ENCODE measurements at regions not wholly inside any gene's neighbourhood (a gene's known extent, or its start where the extent isn't known, plus 50 kb on each side); places are given as distances from the start of the nearest gene placed in this dataset.

DNA sequence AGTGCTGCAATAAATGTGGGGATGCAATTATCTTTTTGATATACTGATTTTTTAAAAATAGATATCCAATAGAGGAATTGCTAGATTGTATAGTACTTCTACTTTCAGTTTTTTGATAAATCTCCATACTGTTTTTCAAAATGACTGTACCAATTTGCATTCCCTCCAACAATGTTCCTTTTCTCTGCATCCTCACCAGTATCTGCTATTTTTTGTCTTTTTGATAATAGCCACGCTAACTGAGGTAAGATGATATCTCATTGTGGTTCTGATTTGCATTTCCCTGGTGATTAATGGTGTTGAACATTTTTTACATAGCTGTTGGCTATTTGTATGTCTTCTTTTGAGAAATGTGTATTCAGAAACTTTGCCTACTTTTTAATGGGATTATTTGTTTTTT, 217.7 kb upstream of the MTPN start:
- no peak for DNase-seq (ENCODE audit: low read depth, low spot score)
- no peak overlapping the region for H3K27ac ChIP-seq

DNA sequence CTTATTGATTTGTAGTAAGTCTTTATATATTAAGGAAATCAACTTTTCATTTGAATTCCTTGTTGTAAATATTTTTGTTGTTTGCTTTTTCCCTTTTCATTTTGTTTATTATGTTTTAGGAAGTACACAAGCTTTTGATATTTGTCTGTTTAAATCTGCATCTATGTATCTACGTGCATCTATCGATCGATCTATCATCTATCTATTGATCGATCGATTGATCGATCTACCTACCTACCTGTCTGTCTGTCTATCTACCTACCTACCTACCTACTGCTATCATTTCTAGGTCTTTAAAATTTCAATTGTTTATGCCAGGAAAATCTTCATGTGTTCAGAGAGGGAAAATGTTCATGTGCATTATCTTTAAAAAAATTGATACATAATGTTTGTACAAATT, 216.8 kb upstream of the MTPN start:
- no peak for DNase-seq (ENCODE audit: low read depth, low spot score)
- no peak overlapping the region for H3K27ac ChIP-seq

DNA sequence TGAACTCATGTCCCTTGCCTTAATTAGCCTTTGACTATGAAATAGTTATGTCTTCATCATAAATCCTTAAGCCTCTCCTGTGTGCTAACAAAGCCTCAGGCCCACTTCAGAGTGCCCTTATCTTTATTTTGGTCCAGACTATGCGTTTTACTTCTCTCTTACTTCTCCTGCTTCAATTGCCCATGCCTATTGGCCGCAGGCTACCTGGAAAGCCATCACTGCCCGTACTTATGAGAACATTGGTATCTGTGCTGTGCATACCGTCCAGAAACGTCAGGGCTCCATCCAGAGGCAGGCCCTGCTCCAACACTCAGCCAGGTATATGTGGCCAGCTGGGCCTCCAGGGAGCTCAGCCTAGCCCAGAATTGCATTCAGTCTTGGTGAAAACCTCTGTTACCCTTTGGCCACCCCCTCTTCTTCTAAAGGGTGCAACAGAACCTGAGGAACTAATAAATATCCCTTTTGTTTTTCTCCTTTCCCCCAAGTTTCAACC, 212.4 kb upstream of the MTPN start:
- no peak for DNase-seq (ENCODE audit: low read depth, low spot score)
- no peak overlapping the region for H3K27ac ChIP-seq

DNA sequence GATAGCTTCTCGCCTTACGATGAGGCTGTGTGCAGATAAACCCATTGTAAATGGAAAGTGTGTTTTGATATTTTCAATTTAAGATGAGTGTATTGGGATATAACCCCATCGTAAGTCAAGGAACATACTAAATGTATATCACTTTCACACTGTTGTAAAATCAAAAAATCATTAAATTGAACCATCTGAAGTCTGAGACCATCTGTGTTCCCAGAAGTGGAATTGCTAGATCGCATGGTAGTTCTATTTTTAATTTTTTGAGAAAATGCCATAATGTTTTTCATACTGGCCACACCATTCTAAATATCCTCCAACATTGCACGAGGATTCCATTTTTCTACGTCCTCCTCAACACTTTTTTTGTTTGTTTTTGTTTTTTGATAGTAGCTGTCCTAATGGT, 209.1 kb upstream of the MTPN start:
- no peak for DNase-seq (ENCODE audit: low read depth, low spot score)
- no peak overlapping the region for H3K27ac ChIP-seq

DNA sequence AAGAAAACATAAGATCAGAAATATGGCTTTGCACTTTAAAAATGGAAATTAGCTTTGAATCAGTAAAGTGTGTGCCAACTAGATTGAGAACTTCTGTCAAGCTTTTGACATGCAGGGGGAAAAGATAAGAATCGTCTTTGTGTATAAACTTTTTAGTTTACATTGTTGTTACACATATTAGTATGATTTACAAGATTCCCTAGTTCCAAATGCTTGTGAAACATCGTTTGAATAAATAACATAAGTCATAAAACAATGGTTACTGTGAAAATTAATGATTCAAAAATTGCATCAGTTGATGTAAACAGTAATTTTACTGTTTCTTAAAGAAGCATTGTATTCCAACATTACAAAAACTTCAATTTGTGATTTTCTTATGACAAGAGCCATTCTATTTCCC, 207.6 kb upstream of the MTPN start:
- DNase-seq (ENCODE audit: low read depth, low spot score): no peak
- H3K27ac ChIP-seq: no peak overlapping the region

DNA sequence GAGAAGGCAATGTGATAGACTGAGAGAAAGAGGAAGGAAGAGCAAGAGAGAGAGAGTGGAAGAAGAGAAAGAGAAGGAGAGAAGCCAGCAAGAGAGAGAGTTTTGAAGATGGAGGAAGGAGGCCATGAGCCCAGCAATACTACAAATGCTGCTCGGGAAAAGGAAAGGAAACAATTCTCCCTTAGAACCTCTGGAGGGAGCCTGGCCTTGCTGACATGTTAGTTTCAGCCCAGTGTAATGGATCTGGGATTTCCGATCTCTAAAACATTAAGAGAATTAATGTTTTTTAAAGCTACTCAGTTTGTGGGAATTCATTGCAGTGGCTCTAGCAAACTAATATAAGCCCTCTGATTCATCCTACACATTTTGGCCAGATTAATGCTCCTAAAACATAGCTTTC, 206.8 kb upstream of the MTPN start:
- no peak for DNase-seq (ENCODE audit: low read depth, low spot score)
- H3K27ac ChIP-seq: no peak overlapping the region

DNA sequence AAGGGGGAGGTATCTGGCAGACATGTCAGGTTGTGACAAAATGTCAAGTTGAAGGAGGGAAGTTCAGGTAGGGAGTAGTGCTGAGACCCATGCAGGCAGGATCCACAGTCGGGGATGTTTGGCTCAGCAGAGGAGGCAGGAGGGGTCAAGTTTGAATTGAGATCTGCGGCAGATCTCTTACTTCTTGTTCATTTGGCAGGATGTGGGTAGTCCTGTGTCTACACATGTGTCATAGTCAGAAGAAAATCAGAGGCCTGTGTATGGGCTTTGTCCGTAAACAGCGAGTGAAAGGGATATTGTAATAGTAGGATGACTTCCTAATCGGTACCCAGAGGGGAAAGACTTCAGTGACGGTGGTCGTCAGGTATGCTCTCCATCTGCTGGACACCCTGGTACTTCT, 203.8 kb upstream of the MTPN start:
- no peak for DNase-seq (ENCODE audit: low read depth, low spot score)
- no peak overlapping the region for H3K27ac ChIP-seq

DNA sequence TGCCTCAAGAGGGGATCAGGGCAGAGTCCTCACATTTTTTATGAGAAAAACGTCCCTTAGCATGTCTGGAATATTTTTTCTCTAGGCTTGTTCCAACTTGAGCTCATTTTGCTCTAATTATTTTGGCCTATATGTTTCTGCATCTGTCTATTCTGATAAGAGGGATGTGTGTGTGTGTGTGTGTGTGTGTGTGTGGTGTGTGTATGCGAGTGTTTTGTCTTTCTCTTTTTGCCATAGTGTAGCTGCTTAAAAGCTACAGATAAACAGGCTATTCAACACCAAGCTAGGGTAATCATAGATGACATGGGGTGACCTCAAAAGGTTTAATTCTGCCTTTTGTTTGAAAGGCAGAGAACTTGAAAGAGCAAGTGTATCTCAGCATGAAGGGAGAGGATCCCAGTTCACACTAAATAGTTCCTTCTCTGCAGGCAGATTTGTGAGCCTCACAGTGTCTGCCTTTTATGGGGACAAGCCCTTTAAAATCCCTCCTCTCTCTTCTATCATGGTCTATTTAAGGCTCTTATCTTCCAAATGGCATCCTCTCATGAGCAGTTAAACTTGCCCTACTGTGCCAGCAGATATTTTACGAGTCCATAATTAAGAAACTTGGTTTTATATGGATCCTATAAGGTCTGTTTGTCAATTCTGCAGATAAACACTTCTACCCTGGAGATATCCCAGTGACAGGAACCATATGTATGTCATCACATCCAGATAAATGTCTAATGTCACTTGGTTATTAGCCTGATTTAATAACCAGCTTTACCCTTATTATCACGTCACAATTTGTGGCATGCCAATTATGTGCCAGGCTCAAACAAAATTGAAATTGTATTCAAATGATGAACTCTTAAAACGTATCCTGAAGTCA, 202.9 kb upstream of the MTPN start:
- no peak for DNase-seq (ENCODE audit: low read depth, low spot score)
- H3K27ac ChIP-seq: no peak overlapping the region

DNA sequence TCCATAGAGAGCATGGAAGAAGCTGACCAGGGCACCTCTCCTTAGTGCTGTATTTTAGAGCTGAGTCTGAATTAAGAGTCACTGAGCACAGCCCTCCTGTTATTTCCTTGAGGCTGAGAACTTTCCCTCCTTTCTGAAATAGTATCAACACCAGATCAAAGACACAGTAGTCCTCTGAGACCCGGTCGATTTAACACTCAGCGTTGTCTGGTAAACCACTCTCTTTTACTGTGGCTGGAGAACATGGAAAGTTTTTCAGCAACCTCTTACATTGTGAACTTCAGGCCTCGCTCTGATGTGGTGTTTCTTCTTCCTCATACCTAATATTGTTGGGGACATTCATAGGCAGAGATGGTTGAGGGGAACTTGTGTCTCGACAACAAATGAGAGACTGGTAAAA, 202.0 kb upstream of the MTPN start:
- DNase-seq (ENCODE audit: low read depth, low spot score): no peak
- H3K27ac ChIP-seq: no peak overlapping the region

DNA sequence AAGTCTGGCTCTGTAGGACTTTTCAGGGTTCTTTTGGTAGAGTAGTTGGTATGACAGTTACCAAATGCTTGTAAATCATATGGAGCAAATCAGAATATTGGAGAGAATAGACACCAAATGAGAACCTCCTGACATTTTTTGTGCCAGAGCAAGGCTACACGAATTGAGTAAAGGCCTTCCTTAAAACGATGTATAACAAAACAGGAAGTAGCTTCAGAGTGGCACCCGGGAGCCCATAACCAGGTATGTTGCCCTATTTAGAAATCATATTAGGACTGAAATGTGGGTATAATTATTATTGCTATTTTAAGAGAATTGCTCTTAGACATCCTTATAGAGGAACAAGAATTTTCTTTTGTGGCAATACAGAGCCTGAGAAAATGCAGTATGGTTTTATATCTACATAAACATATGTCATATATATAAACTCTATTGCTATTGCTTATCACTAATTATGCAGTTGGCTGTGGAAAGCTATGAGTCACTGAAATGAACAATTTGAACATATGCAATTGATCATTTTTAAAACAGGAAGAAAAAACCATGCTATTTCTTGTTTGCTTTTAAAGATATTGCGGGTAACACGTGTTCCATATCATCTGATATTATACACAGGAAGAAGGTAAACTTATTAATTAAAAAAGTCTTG, 197.4 kb upstream of the MTPN start:
- no peak for DNase-seq (ENCODE audit: low read depth, low spot score)
- no peak overlapping the region for H3K27ac ChIP-seq

DNA sequence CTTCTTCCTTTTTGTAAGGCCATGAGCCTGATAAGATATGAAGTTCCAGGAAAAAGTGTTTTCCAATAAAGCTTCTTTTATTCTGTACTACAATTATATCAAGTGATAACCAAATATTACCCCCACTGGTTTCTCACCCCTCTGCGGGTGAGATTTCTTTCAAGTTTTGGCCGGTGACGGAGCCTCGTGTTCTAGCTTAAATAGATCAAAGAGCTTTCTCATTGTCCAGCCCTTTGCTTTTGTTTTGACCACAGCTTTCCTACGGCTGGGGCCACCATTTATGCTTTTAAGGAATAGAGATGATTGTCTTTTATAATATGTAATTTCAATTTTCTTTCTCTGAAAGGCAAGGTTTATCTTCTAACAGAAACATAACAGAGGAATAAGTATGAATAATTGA, 196.7 kb upstream of the MTPN start:
- DNase-seq (ENCODE audit: low read depth, low spot score): no peak

DNA sequence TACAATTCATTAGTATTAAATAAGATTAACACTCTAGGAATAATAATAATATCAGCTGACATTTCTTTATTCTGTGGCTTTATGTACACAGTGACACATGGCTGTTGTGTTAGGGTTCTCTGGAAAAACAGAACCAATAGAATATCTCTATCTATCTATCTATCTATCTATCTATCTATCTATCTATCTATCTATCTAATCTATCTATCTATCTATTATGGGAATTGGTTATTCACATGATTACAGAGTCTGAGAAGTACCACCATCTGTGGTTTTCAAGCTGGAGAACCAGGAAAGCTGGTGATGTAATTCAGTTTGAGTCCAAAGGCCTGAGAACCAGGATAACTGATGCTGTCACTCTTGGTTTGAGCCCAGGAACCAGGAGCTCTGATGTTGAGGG, 194.1 kb upstream of the MTPN start:
- no peak overlapping the region for H3K27ac ChIP-seq

More for the DNA sequence above, 196.7 kb upstream of the MTPN start:
- no peak overlapping the region for H3K27ac ChIP-seq

DNA sequence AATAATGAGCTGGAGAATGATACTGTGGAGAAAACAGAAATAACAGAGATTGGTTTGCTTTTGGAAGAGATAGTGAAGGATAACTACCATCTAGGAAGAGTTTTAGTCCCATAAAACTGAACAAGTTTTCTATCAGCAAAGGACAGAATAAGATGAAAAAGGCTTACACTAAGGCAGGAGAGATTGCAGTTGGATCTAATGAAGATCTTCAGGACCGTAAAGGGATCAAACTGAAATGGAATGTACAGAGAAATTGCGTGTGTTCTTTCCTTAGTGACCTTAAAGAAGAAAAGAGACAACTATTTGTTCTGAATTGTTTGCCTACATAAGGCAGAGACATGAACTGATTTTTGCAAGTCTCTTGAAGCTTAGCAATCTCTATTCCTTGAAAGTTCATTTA, 191.7 kb upstream of the MTPN start:
- H3K27ac ChIP-seq: no peak overlapping the region
- no peak for DNase-seq (ENCODE audit: low read depth, low spot score)

More for the DNA sequence above, 194.1 kb upstream of the MTPN start:
- DNase-seq (ENCODE audit: low read depth, low spot score): no peak

DNA sequence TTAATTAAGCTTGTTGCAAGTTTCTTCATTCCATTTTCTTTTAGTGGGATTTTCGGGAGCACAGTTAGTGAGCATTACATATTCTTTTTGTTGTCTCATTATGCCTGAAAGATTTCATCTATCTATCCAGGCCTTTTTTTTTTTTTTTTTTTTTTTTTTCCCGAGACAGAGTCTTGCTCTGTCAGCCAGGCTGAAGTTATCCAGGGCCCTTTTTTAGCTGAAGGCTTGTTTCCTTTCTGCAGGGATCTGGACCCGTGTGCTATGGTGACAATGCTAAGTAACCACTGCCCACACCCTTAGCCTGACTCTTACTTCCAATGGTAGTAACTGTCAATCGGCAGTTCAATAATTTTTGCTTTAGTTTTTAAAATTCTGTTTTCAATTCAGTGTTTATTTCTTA, 190.8 kb upstream of the MTPN start:
- no peak overlapping the region for H3K27ac ChIP-seq
- no peak for DNase-seq (ENCODE audit: low read depth, low spot score)

DNA sequence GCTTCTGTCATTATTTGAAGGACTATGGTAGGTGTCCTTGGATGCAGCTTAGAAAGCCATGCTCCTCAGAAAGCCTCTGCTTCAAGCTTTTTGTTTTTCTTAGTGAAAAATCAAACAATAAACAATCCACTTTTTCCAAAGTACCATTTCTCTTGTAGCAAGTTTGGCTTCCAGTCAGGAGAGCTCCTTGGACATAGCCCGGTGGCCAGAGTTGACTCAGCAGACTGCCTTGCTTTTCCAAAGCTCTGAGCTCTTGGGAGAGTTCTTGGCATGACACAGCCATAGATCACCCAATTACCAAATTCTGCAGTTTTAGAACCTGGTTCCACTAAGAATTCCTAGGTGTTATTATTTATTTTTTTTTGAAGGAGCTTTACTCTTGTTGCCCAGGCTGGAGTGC, 189.4 kb upstream of the MTPN start:
- no peak overlapping the region for H3K27ac ChIP-seq
- DNase-seq (ENCODE audit: low read depth, low spot score): no peak

DNA sequence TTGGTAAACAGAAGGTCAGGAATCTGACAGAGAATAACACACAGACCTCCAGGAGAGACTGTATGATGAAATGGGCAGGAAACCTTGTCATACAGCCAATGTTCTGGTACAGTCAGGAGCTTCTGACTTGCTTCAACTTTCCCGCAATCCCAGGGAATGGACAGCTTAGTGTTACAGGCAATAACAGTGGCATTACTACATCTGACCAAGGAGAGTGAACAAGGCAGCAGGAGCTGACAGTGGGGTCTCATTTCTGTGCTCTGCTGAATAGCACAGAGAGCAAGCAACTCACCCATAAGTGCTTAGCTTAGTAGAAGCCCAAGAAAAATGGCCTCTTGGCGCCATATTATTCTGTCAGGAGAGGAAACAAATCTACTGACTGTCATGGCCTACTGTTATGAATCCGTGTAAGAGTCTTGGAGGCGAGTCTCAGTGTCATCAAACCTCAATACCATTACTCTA, 186.2 kb upstream of the MTPN start:
- H3K27ac ChIP-seq: no peak overlapping the region
- no peak for DNase-seq (ENCODE audit: low read depth, low spot score)

DNA sequence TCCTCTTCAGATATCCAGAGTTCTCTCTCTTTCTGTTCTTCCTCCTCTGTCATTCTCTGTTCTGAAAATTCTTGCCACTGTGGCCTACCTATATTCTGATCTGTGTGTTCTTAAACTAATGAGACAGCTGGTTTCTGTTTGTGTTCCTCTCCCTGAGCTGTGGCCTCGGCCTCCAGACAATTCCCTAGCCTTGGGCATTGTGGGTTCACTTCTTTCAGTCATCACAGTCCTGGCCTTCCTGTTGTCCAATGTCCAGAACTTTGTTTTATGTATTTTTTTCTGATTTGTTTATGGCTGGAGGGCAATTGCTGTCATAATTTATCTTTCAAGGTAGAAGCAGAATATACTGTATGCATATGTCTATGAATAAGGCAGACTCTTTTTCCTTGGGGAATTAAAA, 173.2 kb upstream of the MTPN start:
- DNase-seq (ENCODE audit: low read depth, low spot score): no peak
- no peak overlapping the region for H3K27ac ChIP-seq

DNA sequence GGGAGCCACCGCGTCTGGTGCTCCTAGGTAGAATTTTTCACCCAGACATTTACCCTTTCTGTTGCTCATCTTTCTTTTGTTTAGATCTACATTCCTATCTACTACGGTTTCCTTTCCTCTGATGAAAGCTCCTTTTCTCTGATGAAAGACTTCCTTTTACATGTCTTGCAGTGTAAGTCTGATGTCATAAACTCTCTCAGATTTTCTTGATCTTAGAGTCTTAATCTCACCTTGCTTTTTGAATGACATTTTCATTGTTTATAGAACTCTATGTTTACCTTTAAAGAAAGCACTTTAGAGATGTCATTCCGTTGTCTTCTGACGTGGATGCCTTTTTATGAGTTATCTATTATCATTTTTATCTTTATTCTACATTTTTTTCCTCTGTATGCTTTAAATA, 171.8 kb upstream of the MTPN start:
- H3K27ac ChIP-seq: no peak overlapping the region
- no peak for DNase-seq (ENCODE audit: low read depth, low spot score)

DNA sequence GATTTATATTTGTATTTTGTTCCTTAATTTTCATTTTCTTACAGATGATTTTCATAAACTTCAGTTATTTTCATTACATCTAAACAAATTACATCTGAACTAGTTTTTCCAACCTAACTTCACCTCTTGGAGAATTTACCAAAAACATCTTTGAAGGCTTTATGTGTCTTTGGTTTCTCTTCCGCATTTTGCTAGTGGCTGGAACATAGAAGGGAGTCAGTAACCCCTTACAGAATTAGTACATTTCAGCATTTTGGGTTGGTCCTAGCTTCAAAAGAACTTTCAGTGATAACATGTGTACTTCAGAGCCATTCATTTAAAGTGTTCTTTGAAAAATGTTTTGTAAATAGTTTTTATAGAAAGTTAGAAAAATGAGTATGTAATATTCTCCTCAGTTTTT, 169.8 kb upstream of the MTPN start:
- no peak for DNase-seq (ENCODE audit: low read depth, low spot score)
- no peak overlapping the region for H3K27ac ChIP-seq

DNA sequence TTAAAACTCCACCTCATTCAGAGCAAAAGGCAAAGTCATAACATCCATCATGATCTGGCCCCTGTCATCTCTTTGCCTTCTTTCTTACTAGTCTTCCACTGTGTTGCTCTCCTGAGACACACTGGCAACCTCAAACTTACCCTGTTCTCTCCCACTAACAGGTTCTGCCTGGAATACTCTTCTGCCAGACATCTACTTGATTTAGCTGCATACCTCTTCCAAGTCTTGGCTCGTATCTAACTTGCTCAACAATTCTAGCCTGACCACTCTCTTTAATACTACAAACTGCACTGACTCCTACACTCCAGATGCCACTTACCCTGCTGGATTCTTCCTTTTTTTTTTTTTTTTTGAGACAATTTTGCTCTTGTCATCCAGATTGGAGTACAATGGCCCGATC, 167.0 kb upstream of the MTPN start:
- no peak overlapping the region for H3K27ac ChIP-seq
- no peak for DNase-seq (ENCODE audit: low read depth, low spot score)

DNA sequence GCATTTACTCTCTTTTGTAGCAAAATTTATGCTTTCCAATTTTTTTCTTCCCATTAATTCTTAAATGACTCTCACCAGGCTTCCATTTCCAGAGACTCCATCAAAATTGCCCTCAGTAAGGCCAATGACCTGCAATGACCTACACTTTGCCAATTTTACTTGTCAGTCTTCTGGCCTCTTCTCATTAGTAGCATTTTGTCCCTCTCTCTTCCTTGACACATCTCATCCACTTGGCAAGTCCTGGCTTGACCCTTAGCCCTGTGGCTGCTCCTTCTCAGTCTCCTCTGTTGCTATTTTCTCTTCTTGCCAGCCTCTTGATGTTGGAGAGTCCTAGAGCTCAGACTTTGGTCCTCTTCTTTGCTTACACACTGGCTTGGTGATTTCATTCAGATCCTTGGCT, 166.1 kb upstream of the MTPN start:
- no peak overlapping the region for H3K27ac ChIP-seq
- DNase-seq (ENCODE audit: low read depth, low spot score): no peak

DNA sequence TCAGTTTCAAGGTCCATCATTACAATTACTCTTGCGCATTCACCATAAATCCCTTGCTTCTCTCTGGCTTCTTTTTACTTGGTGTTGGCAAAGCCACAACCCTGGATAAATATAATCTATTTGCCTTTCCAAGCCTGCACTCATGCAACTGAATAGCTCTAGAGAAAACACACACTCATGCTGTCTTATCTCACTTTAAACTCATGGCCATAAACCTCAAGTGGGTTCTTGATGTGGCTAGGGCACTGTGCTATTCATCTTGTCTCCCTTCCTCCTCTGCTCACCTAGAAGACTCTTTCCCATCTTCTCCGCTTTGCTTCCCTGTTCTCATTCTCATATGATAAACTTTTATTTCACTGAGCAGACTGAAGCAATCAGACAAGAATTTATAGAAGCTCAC, 165.4 kb upstream of the MTPN start:
- H3K27ac ChIP-seq: no peak overlapping the region
- DNase-seq (ENCODE audit: low read depth, low spot score): no peak
